Brain microvascular endothelial cell (primary cell): ENCODE measurements at regions not wholly inside any gene's neighbourhood (a gene's known extent, or its start where the extent isn't known, plus 50 kb on each side); places are given as distances from the start of the nearest gene placed in this dataset.
A peak's percentile ranks its signal among the peaks of the same experiment; 100 is the strongest.
"Not testable (repeated sequence)": the region's sequence is repeated elsewhere in the genome, so short reads cannot be mapped to it uniquely, and the experiment has no call there.

ENCODE experiments used
- DNase-seq: peaks from one replicate; pipeline ENCODE4 v3.0.0-alpha.2; 2020
- H3K27ac ChIP-seq: fragments of 250-450 bp; sonication (Bioruptor Pico); 2 replicates; pipeline ENCODE4 v1.5.1; 2020; ENCODE audit warnings: mild to moderate bottlenecking, moderate library complexity
- H3K27me3 ChIP-seq: fragments of 250-450 bp; sonication (Bioruptor Pico); replicated peaks from 2 replicates; pipeline ENCODE4 v1.5.1; 2020; ENCODE audit warnings: mild to moderate bottlenecking
- H3K36me3 ChIP-seq: fragments of 250-450 bp; sonication (Bioruptor Pico); replicated peaks from 2 replicates; pipeline ENCODE4 v1.5.1; 2020; ENCODE audit warnings: mild to moderate bottlenecking
- H3K4me3 ChIP-seq: 2 replicates; pipeline ENCODE4 v1.5.1; 2011; ENCODE audit warnings: low read depth, mild to moderate bottlenecking, control low read depth, low read length, moderate library complexity
- in situ Hi-C: cut with HindIII; loops from 2 replicates; pipeline ENCODE4 v1.10.0; 2017; ENCODE audit warnings: low sequenced_read_pairs, low pct_ligation_motif_present
- TF ChIP-seq, protein P1 (sequence below): IDR thresholded peaks from 2 replicates; pipeline ENCODE4 v1.5.1; 2011; ENCODE audit warnings: low read depth, mild to moderate bottlenecking, moderate library complexity, low read length, control low read depth, inconsistent platforms; ENCODE audit errors: missing control alignments

DNA sequence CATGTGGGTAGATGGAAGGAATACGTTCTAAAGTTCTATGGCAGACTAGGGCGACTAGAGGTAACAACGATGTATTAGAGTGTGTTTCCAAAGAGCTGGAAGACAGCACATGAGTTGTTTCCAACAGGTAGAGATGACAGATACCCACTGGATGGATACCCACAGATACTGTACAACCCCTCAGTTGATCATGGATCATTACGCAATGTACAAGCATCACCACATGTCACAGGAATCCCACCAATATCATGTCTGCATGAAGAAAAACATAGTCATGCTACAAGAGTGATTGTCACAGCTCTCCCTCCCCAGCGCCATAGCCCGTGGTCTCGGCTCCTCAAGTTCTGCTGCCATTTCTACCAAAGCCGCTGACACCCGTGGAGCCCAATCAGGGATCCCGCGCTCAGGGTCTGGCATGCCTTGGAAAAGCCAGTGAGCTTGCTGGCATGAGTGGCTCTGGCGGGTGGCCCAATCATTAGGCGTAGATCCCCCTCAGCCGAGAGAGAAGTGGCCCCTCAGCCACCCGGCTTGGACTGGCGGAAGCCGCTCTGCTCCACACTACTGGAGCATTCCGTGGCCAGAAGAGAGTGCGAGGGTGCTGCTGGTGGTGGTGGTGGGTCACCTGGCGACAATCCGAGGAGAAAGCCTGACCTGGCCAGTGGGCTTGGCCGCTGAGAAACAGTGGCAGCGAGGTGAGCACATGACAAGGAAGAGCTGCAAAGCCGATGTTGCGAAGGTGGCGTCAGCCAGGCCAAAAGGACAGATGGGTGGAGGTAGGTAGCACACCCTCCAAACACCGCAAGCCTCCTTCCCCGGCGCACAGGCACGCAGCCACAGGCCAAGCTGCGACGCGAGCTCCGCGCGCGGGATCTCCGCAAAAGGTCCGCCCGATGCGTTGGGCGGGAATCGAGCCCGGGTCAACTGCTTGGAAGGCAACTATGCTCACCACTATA lies 65.7 kb upstream of the FCGR2A start:
- Histone ChIP-seq H3K27ac (no peak overlapping the region), H3K36me3 (no peaks in the 10 kb centered on the region), H3K27me3 (no peaks in the 10 kb centered on the region), H3K4me3 (peak overlapping the region; percentile 48)
- TF ChIP-seq, protein P1, sequence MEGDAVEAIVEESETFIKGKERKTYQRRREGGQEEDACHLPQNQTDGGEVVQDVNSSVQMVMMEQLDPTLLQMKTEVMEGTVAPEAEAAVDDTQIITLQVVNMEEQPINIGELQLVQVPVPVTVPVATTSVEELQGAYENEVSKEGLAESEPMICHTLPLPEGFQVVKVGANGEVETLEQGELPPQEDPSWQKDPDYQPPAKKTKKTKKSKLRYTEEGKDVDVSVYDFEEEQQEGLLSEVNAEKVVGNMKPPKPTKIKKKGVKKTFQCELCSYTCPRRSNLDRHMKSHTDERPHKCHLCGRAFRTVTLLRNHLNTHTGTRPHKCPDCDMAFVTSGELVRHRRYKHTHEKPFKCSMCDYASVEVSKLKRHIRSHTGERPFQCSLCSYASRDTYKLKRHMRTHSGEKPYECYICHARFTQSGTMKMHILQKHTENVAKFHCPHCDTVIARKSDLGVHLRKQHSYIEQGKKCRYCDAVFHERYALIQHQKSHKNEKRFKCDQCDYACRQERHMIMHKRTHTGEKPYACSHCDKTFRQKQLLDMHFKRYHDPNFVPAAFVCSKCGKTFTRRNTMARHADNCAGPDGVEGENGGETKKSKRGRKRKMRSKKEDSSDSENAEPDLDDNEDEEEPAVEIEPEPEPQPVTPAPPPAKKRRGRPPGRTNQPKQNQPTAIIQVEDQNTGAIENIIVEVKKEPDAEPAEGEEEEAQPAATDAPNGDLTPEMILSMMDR = no peak
- in situ Hi-C loops = no loop called here
- peak; percentile 29 for DNase-seq

DNA sequence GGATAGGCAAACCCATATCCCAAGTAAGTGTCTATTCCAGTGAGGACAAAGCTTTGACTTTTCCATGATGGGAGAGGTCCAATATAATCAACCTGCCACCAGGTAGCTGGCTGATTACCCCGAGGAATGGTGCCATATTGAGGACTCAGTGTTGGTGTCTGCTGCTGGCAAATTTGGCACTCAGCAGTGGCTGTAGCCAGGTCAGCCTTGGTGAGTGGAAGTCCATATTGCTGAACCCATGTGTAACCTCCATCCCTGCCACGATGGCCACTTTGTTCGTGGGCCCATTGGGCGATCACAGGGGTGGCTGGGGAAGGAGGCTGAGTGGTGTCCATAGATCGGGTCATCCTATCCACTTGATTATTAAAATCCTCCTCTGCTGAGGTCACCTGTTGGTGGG lies 65.5 kb upstream of the CFAP126 start:
- H3K36me3 ChIP-seq, DNase-seq, H3K4me3 ChIP-seq, in situ Hi-C loops, H3K27me3 ChIP-seq, H3K27ac ChIP-seq: not testable (repeated sequence)

DNA sequence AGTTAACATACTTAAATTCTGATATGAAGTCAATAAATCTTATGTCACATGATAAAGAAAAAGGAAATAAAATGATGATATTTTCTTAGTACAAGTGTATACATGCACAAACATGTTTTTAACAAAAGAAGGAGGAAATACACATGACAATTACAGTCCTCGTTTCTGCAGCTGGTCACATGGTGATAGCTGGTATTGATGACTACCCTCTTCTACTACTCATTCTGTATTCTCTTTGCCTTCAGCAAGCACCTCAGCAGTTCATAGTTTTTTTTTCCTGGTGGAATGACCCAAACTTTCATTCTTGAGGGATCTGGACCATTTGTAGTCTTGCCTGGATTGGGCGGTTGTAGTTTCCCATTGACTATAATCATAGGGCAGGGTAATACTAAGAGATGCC lies 64.4 kb upstream of the CFAP126 start:
- Histone ChIP-seq H3K27ac (no peak overlapping the region), H3K27me3 (no peaks in the 10 kb centered on the region), H3K36me3 (no peaks in the 10 kb centered on the region), H3K4me3 (no peak overlapping the region)
- DNase-seq = no peak
- TF ChIP-seq, protein P1 = no peak
- in situ Hi-C loops = no loop called here

DNA sequence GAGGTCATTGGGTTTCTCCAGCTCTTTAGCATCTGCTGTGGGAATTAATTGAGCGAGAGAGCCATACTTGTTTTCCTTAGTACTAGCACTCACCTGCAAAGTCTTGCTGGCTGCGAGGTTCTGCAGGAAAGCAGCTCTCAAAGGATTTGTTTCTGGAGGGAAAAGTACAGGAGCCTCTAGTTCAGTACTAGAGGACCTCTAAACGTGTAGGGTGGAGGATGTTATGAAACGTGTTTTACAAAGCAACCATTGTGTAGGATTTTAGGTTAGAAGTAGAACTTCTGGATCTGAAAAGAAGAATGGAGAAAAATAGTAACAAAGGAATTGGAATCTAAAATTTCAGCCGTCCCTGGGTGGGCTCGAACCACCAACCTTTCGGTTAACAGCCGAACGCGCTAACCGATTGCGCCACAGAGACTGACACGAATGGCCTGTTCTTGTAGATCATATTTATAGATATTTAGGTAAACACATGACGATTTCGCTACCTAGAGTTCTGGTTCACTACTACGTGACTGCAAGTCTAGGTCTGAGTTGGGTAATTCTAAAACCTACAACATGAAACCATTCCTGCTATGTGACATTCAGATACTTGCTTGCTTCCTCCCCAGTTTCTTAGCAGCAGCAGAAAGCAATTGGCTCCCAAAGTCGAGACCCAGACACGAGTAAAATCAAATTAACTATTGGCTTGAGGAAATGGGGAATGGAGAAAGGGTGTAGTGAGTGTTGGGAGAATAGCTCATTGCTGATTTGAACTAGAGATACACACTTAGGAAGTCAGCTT lies 60.2 kb upstream of the CFAP126 start:
- Histone ChIP-seq H3K36me3 (no peaks in the 10 kb centered on the region), H3K4me3 (peak overlapping the region; percentile 46), H3K27ac (no peak overlapping the region), H3K27me3 (no peaks in the 10 kb centered on the region)
- in situ Hi-C loops = no loop called here
- TF ChIP-seq, protein P1 = no peak
- DNase-seq = peak; percentile 59

DNA sequence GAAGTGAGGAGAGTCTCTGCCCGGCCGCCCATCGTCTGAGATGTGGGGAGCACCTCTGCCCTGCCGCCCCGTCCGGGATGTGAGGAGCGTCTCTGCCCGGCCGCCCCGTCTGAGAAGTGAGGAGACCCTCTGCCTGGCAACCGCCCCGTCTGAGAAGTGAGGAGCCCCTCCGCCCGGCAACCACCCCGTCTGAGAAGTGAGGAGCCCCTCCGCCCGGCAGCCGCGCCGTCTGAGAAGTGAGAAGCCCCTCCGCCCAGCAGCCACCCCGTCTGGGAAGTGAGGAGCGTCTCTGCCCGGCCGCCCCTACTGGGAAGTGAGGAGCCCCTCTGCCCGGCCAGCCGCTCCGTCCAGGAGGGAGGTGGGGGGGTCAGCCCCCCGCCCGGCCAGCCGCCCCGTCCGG lies 55.2 kb upstream of the CFAP126 start:
- H3K4me3 ChIP-seq, H3K27me3 ChIP-seq, in situ Hi-C loops, H3K36me3 ChIP-seq, H3K27ac ChIP-seq, DNase-seq: not testable (repeated sequence)

DNA sequence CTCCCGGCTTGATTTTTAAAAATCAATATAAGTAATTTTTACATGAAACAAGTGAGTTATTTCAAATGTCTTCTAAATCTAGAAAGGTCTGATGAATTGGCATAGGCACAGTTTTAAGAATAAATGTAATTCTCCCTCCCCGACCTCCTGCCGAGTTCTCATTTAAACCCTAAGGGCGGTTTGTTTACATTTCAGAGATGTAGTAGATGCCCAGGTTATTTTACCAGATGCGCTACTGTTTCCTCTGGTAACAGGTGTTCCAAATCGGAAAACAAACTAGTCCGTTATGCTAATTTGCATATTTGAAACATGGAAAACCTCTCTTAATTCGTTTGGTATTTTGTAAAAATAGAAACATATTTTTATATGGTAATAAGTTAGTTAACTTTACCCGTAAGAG lies 53.8 kb upstream of the CFAP126 start:
- Histone ChIP-seq H3K27me3 (no peaks in the 10 kb centered on the region), H3K4me3 (no peak overlapping the region), H3K27ac (no peak overlapping the region), H3K36me3 (no peaks in the 10 kb centered on the region)
- no peak for DNase-seq
- in situ Hi-C loops = no loop called here
- TF ChIP-seq, protein P1 = no peak
